HUES6 (cell line): ENCODE measurements at regions not wholly inside any gene's neighbourhood (a gene's known extent, or its start where the extent isn't known, plus 50 kb on each side); places are given as distances from the start of the nearest gene placed in this dataset.

Experiments used
- H3K27ac ChIP-seq: 2 replicates; pipeline ENCODE4 v1.7.0; 2013; ENCODE audit warnings: low read depth, mild to moderate bottlenecking, low read length, inconsistent platforms
- H3K27me3 ChIP-seq: 2 replicates; pipeline ENCODE4 v1.6.1; 2013; ENCODE audit warnings: low read length; ENCODE audit not compliant: control insufficient read depth, insufficient read depth
- H3K36me3 ChIP-seq: 2 replicates; pipeline ENCODE4 v1.6.1; 2013; ENCODE audit warnings: low read length; ENCODE audit not compliant: control insufficient read depth, insufficient read depth
- H3K4me1 ChIP-seq: 2 replicates; pipeline ENCODE4 v1.6.1; 2013; ENCODE audit warnings: low read length; ENCODE audit not compliant: control insufficient read depth, insufficient read depth
- H3K4me3 ChIP-seq: 2 replicates; pipeline ENCODE4 v1.5.1; 2013; ENCODE audit warnings: low read depth, low read length
- H3K9ac ChIP-seq: one replicate; pipeline ENCODE4 v1.6.1; 2013; ENCODE audit warnings: mild to moderate bottlenecking, low read length
- H3K9me3 ChIP-seq: 2 replicates; pipeline ENCODE4 v1.6.1; 2013; ENCODE audit warnings: low read depth, low read length; ENCODE audit not compliant: control insufficient read depth, insufficient read depth

- no peak overlapping the region for H3K9ac ChIP-seq
Observed at GRCh38 chr5:8417316-8418048, 548.5 kb downstream of the MTRR start.

GRCh38 chr5:8418049-8418426 lies 549.1 kb downstream of the MTRR start:
- Histone ChIP-seq H3K27me3 (no peaks in the 10 kb centered on the region), H3K27ac (no peak overlapping the region), H3K36me3 (no peaks in the 10 kb centered on the region), H3K4me3 (no peak overlapping the region), H3K4me1 (no peaks in the 10 kb centered on the region), H3K9ac (no peak overlapping the region), H3K9me3 (no peaks in the 10 kb centered on the region)

More at GRCh38 chr5:8417316-8418048, 548.5 kb downstream of the MTRR start:
- H3K4me3 ChIP-seq, result no peak overlapping the region
- H3K9me3 ChIP-seq, result no peaks in the 10 kb centered on the region
- no peaks in the 10 kb centered on the region for H3K36me3 ChIP-seq
- no peak overlapping the region for H3K27ac ChIP-seq
- no peaks in the 10 kb centered on the region for H3K27me3 ChIP-seq
- H3K4me1 ChIP-seq, result no peaks in the 10 kb centered on the region

GRCh38 chr5:8429778-8430758 lies 561.1 kb downstream of the MTRR start:
- Histone ChIP-seq H3K4me1 (no peaks in the 10 kb centered on the region), H3K27ac (no peak overlapping the region), H3K36me3 (no peaks in the 10 kb centered on the region), H3K27me3 (no peaks in the 10 kb centered on the region), H3K9ac (no peak overlapping the region), H3K9me3 (peaks cover 2% of the 10 kb centered on the region; the same call in 1 of the 2 replicates), H3K4me3 (no peak overlapping the region)

GRCh38 chr5:8434501-8434900 lies 565.6 kb downstream of the MTRR start:
- Histone ChIP-seq H3K9me3 (no peaks in the 10 kb centered on the region), H3K36me3 (no peaks in the 10 kb centered on the region), H3K4me1 (no peaks in the 10 kb centered on the region), H3K27me3 (no peaks in the 10 kb centered on the region), H3K27ac (no peak overlapping the region), H3K9ac (no peak overlapping the region), H3K4me3 (no peak overlapping the region)

DNA sequence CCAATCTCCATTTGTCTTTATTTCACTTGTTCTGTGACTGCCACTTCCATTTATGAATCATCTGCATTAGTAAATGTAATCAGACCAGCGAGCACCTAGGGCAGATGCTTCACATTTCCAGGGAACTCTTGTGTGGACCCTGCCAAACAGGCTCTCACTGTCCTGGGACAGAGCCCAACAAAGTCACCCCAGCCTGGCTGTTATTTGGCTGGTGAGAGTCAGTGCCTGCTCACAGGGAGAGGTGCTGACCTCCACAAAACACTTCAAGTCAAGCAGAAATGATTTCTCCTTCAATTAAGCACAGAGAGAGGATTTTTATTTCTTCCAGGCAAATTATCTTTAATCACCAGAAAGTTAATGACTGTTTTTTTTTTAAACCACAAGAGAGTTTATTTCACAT lies 568.0 kb downstream of the MTRR start:
- H3K9ac ChIP-seq, result no peak overlapping the region
- no peaks in the 10 kb centered on the region for H3K36me3 ChIP-seq
- H3K4me1 ChIP-seq, result no peaks in the 10 kb centered on the region
- no peaks in the 10 kb centered on the region for H3K27me3 ChIP-seq
- no peaks in the 10 kb centered on the region for H3K9me3 ChIP-seq
- no peak overlapping the region for H3K4me3 ChIP-seq
- H3K27ac ChIP-seq, result no peak overlapping the region

GRCh38 chr5:8445139-8445538 lies 576.2 kb downstream of the MTRR start:
- Histone ChIP-seq H3K4me1 (no peaks in the 10 kb centered on the region), H3K27me3 (no peaks in the 10 kb centered on the region), H3K36me3 (no peaks in the 10 kb centered on the region), H3K9ac (no peak overlapping the region), H3K4me3 (no peak overlapping the region), H3K27ac (no peak overlapping the region), H3K9me3 (no peaks in the 10 kb centered on the region)

- no peaks in the 10 kb centered on the region for H3K27me3 ChIP-seq
- no peaks in the 10 kb centered on the region for H3K36me3 ChIP-seq
- H3K27ac ChIP-seq, result no peak overlapping the region
- H3K4me3 ChIP-seq, result no peak overlapping the region
- no peaks in the 10 kb centered on the region for H3K9me3 ChIP-seq
- H3K9ac ChIP-seq, result no peak overlapping the region
- no peaks in the 10 kb centered on the region for H3K4me1 ChIP-seq
Observed at GRCh38 chr5:8446179-8446578, 577.2 kb downstream of the MTRR start.

- Histone ChIP-seq H3K4me3 (peak overlapping the region; percentile 32; the same call in 1 of the 2 replicates), H3K27me3 (no peaks in the 10 kb centered on the region), H3K4me1 (no peaks in the 10 kb centered on the region), H3K36me3 (no peaks in the 10 kb centered on the region), H3K9me3 (peaks cover 5% of the 10 kb centered on the region), H3K9ac (no peak overlapping the region), H3K27ac (no peak overlapping the region)
Observed at GRCh38 chr5:8456846-8457186, 587.9 kb downstream of the MTRR start.

GRCh38 chr5:8457187-8458037 lies 588.5 kb downstream of the MTRR start:
- Histone ChIP-seq H3K27me3 (no peaks in the 10 kb centered on the region), H3K4me3 (peak overlapping the region; percentile 32; the same call in 1 of the 2 replicates), H3K9me3 (peaks cover 5% of the 10 kb centered on the region), H3K27ac (no peak overlapping the region), H3K9ac (no peak overlapping the region), H3K4me1 (no peaks in the 10 kb centered on the region), H3K36me3 (no peaks in the 10 kb centered on the region)

- Histone ChIP-seq H3K4me3 (peak overlapping the region; percentile 32; the same call in 1 of the 2 replicates), H3K36me3 (no peaks in the 10 kb centered on the region), H3K9me3 (peaks cover 5% of the 10 kb centered on the region), H3K27ac (no peak overlapping the region), H3K4me1 (no peaks in the 10 kb centered on the region), H3K9ac (no peak overlapping the region), H3K27me3 (no peaks in the 10 kb centered on the region)
Observed at GRCh38 chr5:8458038-8458383, 589.1 kb downstream of the MTRR start.
